ENCODE measurements at regions not wholly inside any gene's neighbourhood (a gene's known extent, or its start where the extent isn't known, plus 50 kb on each side); places are given as distances from the start of the nearest gene placed in this dataset.

DNA sequence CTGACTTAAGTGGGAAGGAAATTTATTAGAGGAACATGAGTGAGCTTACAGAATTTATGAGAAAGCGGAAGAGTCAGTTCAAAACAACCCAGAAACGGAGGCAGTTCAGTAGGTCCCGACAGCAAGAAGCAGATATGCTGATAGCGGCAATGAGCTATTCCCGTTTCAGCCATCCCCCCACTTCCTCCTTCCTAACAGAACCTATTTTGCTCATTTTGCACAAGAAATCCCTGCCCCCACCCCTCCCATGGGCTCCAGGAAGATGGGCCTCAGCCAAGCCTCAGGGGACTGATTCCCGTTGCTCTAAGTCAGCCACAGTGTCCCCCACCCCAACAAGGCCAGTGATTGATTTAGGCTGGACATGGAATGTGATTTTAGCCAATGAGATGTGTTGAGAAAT is 157.5 kb downstream of the CEBPB start:
- no peak for TF ChIP-seq TAF1 (IDR thresholded peaks at IDR 0.05; ENCODE audit: low read depth, low read length)
- TF ChIP-seq POLR2AphosphoS5 (IDR thresholded peaks at IDR 0.05; ENCODE audit: low read depth, low read length) = no peak
- TF ChIP-seq POLR2A (IDR thresholded peaks at IDR 0.05; ENCODE audit: low read depth, low read length) = no peak
- 0 out of 2 replicates have a peak, but pooled peaks have one; percentile 41 for TF ChIP-seq SPI1 (IDR thresholded peaks at IDR 0.05; ENCODE audit: low read depth, low read length)
- TF ChIP-seq POU2F2 (IDR thresholded peaks at IDR 0.05; ENCODE audit: low read depth, low read length) = no peak
